ENCODE measurements at regions not wholly inside any gene's neighbourhood (a gene's known extent, or its start where the extent isn't known, plus 50 kb on each side); places are given as distances from the start of the nearest gene placed in this dataset.

DNA sequence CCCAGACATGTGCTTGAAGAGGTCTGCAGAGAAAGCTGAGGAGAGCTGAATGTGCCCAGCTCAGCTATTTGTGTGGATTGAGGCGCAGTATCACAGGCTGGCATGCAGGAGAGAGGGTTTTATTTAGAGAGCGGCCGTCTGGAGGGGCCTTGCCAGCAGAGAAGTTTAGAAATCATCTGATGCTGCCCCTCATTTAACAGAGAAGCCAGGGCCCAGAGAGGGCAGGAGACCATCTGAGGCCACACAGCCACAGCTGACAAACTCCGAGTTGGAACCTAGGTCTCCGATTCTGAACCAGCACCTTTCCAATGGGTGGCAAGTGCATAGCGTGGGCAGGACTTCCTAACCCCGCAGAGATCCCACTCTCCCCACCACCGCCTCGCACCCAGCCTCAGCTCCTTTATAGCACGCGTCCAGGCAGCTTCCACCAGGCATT lies 101.0 kb downstream of the LSM3 start:
- no peak overlapping the region for H3K4me3 ChIP-seq (ENCODE audit: low read depth, low read length)
- TF ChIP-seq, protein P1, sequence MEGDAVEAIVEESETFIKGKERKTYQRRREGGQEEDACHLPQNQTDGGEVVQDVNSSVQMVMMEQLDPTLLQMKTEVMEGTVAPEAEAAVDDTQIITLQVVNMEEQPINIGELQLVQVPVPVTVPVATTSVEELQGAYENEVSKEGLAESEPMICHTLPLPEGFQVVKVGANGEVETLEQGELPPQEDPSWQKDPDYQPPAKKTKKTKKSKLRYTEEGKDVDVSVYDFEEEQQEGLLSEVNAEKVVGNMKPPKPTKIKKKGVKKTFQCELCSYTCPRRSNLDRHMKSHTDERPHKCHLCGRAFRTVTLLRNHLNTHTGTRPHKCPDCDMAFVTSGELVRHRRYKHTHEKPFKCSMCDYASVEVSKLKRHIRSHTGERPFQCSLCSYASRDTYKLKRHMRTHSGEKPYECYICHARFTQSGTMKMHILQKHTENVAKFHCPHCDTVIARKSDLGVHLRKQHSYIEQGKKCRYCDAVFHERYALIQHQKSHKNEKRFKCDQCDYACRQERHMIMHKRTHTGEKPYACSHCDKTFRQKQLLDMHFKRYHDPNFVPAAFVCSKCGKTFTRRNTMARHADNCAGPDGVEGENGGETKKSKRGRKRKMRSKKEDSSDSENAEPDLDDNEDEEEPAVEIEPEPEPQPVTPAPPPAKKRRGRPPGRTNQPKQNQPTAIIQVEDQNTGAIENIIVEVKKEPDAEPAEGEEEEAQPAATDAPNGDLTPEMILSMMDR (conservative IDR thresholded peaks at IDR 0.05; ENCODE audit: low read depth, low read length): no peak
- no peak for DNase-seq (ENCODE audit: low read depth)

DNA sequence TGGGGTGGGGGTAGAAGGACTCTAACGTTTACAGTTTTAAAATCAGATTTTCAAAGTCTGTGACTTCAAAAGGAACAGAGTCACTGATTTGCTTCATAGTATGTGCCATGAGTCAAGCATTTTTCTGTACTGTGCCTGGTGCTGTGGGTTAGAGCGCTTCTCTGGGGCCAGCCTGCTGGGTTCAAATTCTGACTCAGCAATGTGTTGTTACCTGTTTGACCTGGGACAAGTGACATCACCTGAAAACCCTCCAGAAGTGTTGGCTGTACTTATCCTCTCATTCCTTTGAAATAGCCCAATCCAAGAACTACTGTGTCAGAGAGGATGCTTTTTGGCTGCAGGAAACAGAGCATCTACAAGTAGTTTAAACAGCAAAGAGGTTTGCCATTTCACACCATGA lies 101.7 kb downstream of the LSM3 start:
- TF ChIP-seq, protein P1 (conservative IDR thresholded peaks at IDR 0.05; ENCODE audit: low read depth, low read length): no peak
- H3K4me3 ChIP-seq (ENCODE audit: low read depth, low read length): no peak overlapping the region
- DNase-seq (ENCODE audit: low read depth): no peak

DNA sequence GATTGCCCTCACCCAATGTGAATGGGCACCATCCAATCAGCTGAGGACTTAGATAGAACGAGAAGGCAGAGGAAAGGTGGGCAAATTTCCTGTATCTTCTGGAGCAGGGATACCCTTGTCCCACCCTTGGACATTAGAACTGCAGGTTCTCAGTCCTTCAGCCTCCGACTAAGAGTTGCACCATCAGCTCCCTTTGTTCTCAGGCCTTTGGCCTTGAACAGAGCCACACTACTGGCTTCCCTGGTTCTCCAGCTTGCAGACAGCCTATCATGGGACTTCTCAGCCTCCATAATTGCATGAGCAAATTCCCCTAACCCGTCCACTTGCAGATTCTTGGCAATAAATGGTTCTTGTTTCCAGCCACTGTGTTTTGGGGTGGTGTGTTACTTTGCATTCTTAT lies 102.4 kb downstream of the LSM3 start:
- DNase-seq (ENCODE audit: low read depth): no peak
- TF ChIP-seq, protein P1 (conservative IDR thresholded peaks at IDR 0.05; ENCODE audit: low read depth, low read length): no peak
- H3K4me3 ChIP-seq (ENCODE audit: low read depth, low read length): no peak overlapping the region

DNA sequence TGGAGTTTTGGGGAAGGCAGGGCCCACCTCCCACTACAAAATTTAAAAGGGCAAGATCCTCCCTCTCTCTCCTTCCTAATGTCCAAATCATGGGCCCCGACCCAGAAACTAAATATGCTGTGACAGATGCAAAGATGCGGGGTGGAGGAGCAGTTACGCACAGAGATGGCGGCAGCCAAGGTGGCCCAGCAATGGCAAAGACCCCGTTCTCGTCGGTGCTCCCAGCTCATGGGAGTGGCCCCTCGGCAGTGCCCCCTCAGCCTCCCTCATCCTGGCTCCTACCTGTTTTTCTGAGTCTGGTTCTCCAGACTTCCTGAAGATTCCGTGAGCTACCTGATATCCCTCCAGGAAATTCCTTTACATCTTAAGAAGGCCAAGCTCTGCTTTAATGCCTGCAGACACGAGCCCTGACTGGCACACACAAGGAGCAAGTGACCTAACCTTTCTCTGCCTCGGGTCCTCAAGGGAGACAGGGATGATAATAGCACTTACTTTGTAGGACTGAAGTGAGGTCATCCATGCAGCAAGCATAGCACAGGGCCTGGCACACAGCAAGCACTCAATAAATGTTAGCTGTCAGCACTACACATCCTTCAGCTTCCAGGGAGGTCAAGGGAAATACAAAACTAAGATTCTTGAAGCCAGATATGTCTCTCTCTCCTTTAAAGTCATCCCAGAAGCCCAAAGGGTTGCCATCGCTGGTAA lies 103.5 kb downstream of the LSM3 start:
- TF ChIP-seq, protein P1 (conservative IDR thresholded peaks at IDR 0.05; ENCODE audit: low read depth, low read length): no peak
- DNase-seq (ENCODE audit: low read depth): no peak
- no peak overlapping the region for H3K4me3 ChIP-seq (ENCODE audit: low read depth, low read length)

DNA sequence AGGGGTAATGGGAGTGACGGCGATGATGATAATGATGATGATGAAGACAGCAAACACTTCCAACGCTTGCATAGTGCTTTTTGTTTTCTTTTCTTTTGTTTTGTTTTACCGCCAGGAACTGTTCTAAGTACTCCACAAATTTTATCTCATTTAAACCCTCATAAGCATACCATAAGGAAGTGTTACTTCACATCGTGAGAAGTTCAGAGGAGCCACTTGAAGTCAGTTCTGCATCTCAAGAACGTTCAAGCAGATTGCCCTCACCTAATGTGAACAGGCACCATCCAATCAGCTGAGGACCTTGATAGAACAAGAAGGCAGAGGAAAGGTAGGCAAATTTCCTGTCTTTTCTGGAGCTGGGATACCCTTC lies 104.1 kb downstream of the LSM3 start:
- no peak overlapping the region for H3K4me3 ChIP-seq (ENCODE audit: low read depth, low read length)
- TF ChIP-seq, protein P1 (conservative IDR thresholded peaks at IDR 0.05; ENCODE audit: low read depth, low read length): no peak
- DNase-seq (ENCODE audit: low read depth): no peak

DNA sequence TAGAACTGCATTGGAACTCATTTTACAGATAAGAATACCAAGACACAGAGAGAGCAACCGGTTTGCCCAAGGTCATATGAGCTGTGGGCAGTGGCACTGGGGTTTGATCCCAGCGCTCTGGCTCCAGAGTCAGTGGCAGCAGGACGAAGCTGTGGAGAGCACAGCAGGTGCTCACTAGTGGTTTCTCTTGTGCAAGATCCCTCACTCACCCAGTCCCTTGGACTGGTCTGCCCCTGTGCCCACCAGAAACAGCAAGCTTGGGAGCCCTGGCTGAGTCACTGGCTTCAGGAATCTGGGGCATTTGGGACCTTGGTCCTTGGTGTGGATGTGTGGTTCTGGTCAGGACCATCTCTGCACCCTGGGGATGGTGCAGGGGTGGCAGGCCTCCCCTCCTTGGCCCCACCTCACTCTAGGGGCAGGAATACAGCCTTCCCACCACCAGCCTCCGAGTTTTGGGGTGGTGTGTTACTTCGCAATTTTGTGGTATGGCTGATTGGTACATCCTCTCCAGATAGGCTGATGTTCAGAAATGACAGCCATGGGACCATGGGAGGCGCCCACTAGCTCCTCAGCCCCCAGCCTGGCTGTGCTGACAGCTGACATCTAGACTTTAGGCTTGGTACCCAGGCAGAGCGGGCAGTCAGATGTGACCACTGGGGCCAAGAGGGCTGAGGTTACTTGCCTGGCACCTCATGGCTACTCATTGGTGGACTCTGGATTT lies 104.6 kb downstream of the LSM3 start:
- no peak for DNase-seq (ENCODE audit: low read depth)
- TF ChIP-seq, protein P1 (conservative IDR thresholded peaks at IDR 0.05; ENCODE audit: low read depth, low read length): no peak
- no peak overlapping the region for H3K4me3 ChIP-seq (ENCODE audit: low read depth, low read length)
